ENCODE measurements at regions not wholly inside any gene's neighbourhood (a gene's known extent, or its start where the extent isn't known, plus 50 kb on each side); places are given as distances from the start of the nearest gene placed in this dataset.

- TF ChIP-seq GATA3 (IDR thresholded peaks at IDR 0.05; ENCODE audit: low read depth, low read length): no peak
- TF ChIP-seq GATA2 (IDR thresholded peaks at IDR 0.05; ENCODE audit: low read depth, low read length): no peak
These were observed 50.9 kb upstream of the VASH1 start for GRCh38 chr14:76710056-76711010.

Measured in SH-SY5Y (cell line).